NCI-H1105 (cell line): ENCODE measurements at regions not wholly inside any gene's neighbourhood (a gene's known extent, or its start where the extent isn't known, plus 50 kb on each side); places are given as distances from the start of the nearest gene placed in this dataset.

Experiments
- DNase-seq: peaks from one replicate; lab custom pipeline; 2025; lab: John Stamatoyannopoulos, UW

- no peak for DNase-seq
These were observed 94.1 kb downstream of the SIK1 start for GRCh38 chr21:43332861-43333297.

- DNase-seq, result no peak
These were observed 94.7 kb downstream of the SIK1 start for GRCh38 chr21:43331962-43332828.

GRCh38 chr21:43331111-43331961 is 95.6 kb downstream of the SIK1 start:
- no peak for DNase-seq

GRCh38 chr21:43330306-43330881 is 96.5 kb downstream of the SIK1 start:
- DNase-seq, result no peak

- no peak for DNase-seq
These were observed 97.1 kb downstream of the SIK1 start for GRCh38 chr21:43329711-43330269.

- no peak for DNase-seq
These were observed 97.8 kb downstream of the SIK1 start for GRCh38 chr21:43328958-43329691.

- no peak for DNase-seq
These were observed 98.6 kb downstream of the SIK1 start for GRCh38 chr21:43328185-43328957.

- DNase-seq, result no peak
These were observed 100.8 kb downstream of the SIK1 start for GRCh38 chr21:43325968-43326715.

GRCh38 chr21:43325036-43325435 is 101.9 kb downstream of the SIK1 start:
- DNase-seq, result no peak

GRCh38 chr21:43324596-43324995 is 102.3 kb downstream of the SIK1 start:
- no peak for DNase-seq

GRCh38 chr21:43323244-43324005 is 103.5 kb downstream of the SIK1 start:
- DNase-seq, result no peak

GRCh38 chr21:43322805-43323204 is 104.1 kb downstream of the SIK1 start:
- DNase-seq, result no peak

GRCh38 chr21:43322311-43322710 is 104.6 kb downstream of the SIK1 start:
- DNase-seq, result no peak

GRCh38 chr21:43321611-43322010 is 105.3 kb downstream of the SIK1 start:
- DNase-seq, result no peak

- DNase-seq, result no peak
These were observed 105.8 kb downstream of the SIK1 start for GRCh38 chr21:43321111-43321510.

GRCh38 chr21:43320526-43320925 is 106.4 kb downstream of the SIK1 start:
- DNase-seq, result no peak

GRCh38 chr21:43318841-43319781 is 107.8 kb downstream of the SIK1 start:
- DNase-seq, result no peak

- DNase-seq, result no peak
These were observed 108.6 kb downstream of the SIK1 start for GRCh38 chr21:43318368-43318767.
